Mesendoderm (in vitro differentiated cells): ENCODE measurements at regions not wholly inside any gene's neighbourhood (a gene's known extent, or its start where the extent isn't known, plus 50 kb on each side); places are given as distances from the start of the nearest gene placed in this dataset.

Experiments used
- DNase-seq: peaks from one replicate; pipeline ENCODE4 v3.0.0; 2013
- H2AK5ac ChIP-seq: 2 replicates; pipeline ENCODE4 v1.6.1; 2013; ENCODE audit warnings: low read length, inconsistent platforms
- H2BK120ac ChIP-seq: 2 replicates; pipeline ENCODE4 v1.6.1; 2013; ENCODE audit warnings: low read depth, mild to moderate bottlenecking, low read length, moderate library complexity, mixed read lengths
- H2BK15ac ChIP-seq: replicated peaks from 2 replicates; pipeline ENCODE4 v1.6.1; 2013; ENCODE audit warnings: low read depth, mild to moderate bottlenecking, moderate library complexity
- H2BK5ac ChIP-seq: 2 replicates; pipeline ENCODE4 v1.6.1; 2013; ENCODE audit warnings: low read length, inconsistent platforms
- H3K18ac ChIP-seq: 2 replicates; pipeline ENCODE4 v1.6.1; 2013; ENCODE audit warnings: mild to moderate bottlenecking, low read length, mixed read lengths
- H3K23ac ChIP-seq: one replicate; pipeline ENCODE4 v1.6.1; 2013; ENCODE audit warnings: low read length
- H3K27ac ChIP-seq: 2 replicates; pipeline ENCODE4 v1.5.1; 2013; ENCODE audit warnings: low read depth, mild to moderate bottlenecking, inconsistent platforms, low read length, moderate library complexity
- H3K27me3 ChIP-seq: 2 replicates; pipeline ENCODE4 v1.6.1; 2013; ENCODE audit warnings: low read length, control low read depth, mild to moderate bottlenecking, inconsistent platforms; ENCODE audit not compliant: insufficient read depth, poor library complexity
- H3K36me3 ChIP-seq: 2 replicates; pipeline ENCODE4 v1.6.1; 2013; ENCODE audit warnings: low read length, inconsistent platforms; ENCODE audit not compliant: control insufficient read depth, insufficient read depth
- H3K4ac ChIP-seq: one replicate; pipeline ENCODE4 v1.6.1; 2013; ENCODE audit warnings: low read depth, mild to moderate bottlenecking, low read length, moderate library complexity
- H3K4me1 ChIP-seq: 2 replicates; pipeline ENCODE4 v1.6.1; 2013; ENCODE audit warnings: low read depth, low read length, inconsistent platforms; ENCODE audit not compliant: control insufficient read depth
- H3K4me2 ChIP-seq: 2 replicates; pipeline ENCODE4 v1.6.1; 2013; ENCODE audit warnings: low read length
- H3K4me3 ChIP-seq: 2 replicates; pipeline ENCODE4 v1.5.1; 2013; ENCODE audit warnings: mild to moderate bottlenecking, low read length
- H3K56ac ChIP-seq: one replicate; pipeline ENCODE4 v1.6.1; 2013; ENCODE audit warnings: low read length
- H3K79me1 ChIP-seq: 2 replicates; pipeline ENCODE4 v1.6.1; 2013; ENCODE audit warnings: low read length, inconsistent platforms
- H3K79me2 ChIP-seq: 2 replicates; pipeline ENCODE4 v1.6.1; 2013; ENCODE audit warnings: mild to moderate bottlenecking, low read length; ENCODE audit not compliant: control insufficient read depth, insufficient read depth
- H3K9ac ChIP-seq: 2 replicates; pipeline ENCODE4 v1.6.1; 2013; ENCODE audit warnings: low read length, inconsistent platforms
- H4K5ac ChIP-seq: one replicate; pipeline ENCODE4 v1.6.1; 2013; ENCODE audit warnings: low read length
- H4K8ac ChIP-seq: one replicate; pipeline ENCODE4 v1.6.1; 2013; ENCODE audit warnings: low read depth, mild to moderate bottlenecking, control low read depth, low read length, moderate library complexity
- WGBS: extraction: QIAGEN DNeasy Blood & Tissue Kit; methylation state at CpG from one replicate; pipeline ENCODE4 v1.1.7; 2013; ENCODE audit warnings: low lambda C conversion rate, missing lambda C conversion rate; ENCODE audit not compliant: insufficient coverage; ENCODE audit errors: extremely low coverage; 5-methylcytosine and 5-hydroxymethylcytosine counted together

GRCh38 chr2:216791303-216791702, 68.6 kb downstream of the TNP1 start:
- H4K8ac ChIP-seq, result no peak overlapping the region
- H2BK120ac ChIP-seq, result no peak overlapping the region
- H3K18ac ChIP-seq, result no peak overlapping the region
- H2BK5ac ChIP-seq, result no peak overlapping the region
- H3K27ac ChIP-seq, result no peak overlapping the region
- no peaks in the 10 kb centered on the region for H3K27me3 ChIP-seq
- H3K9ac ChIP-seq, result no peak overlapping the region
- no peaks in the 10 kb centered on the region for H3K79me2 ChIP-seq
- no peaks in the 10 kb centered on the region for H3K36me3 ChIP-seq
- H3K4ac ChIP-seq, result no peak overlapping the region
- no peak overlapping the region for H2BK15ac ChIP-seq
- no peaks in the 10 kb centered on the region for H3K79me1 ChIP-seq
- H2AK5ac ChIP-seq, result no peak overlapping the region
- no peak overlapping the region for H3K4me3 ChIP-seq
- WGBS, result no CpG with 5 or more reads among the region's 2 CpGs
- H4K5ac ChIP-seq, result no peak overlapping the region
- H3K4me2 ChIP-seq, result no peak overlapping the region
- H3K23ac ChIP-seq, result no peak overlapping the region
- H3K4me1 ChIP-seq, result no peaks in the 10 kb centered on the region
- DNase-seq, result no peak
- H3K56ac ChIP-seq, result no peak overlapping the region

GRCh38 chr2:216789081-216789480, 70.8 kb downstream of the TNP1 start:
- no peak overlapping the region for H4K5ac ChIP-seq
- H2BK15ac ChIP-seq, result no peak overlapping the region
- H2AK5ac ChIP-seq, result no peak overlapping the region
- H4K8ac ChIP-seq, result no peak overlapping the region
- H3K18ac ChIP-seq, result no peak overlapping the region
- WGBS, result no CpG with 5 or more reads among the region's 5 CpGs
- H3K79me2 ChIP-seq, result no peaks in the 10 kb centered on the region
- no peaks in the 10 kb centered on the region for H3K4me1 ChIP-seq
- no peak overlapping the region for H3K23ac ChIP-seq
- H2BK5ac ChIP-seq, result no peak overlapping the region
- H3K27me3 ChIP-seq, result no peaks in the 10 kb centered on the region
- H3K4ac ChIP-seq, result no peak overlapping the region
- no peaks in the 10 kb centered on the region for H3K36me3 ChIP-seq
- no peak overlapping the region for H3K27ac ChIP-seq
- no peak for DNase-seq
- H3K4me3 ChIP-seq, result no peak overlapping the region
- no peaks in the 10 kb centered on the region for H3K79me1 ChIP-seq
- H2BK120ac ChIP-seq, result no peak overlapping the region
- H3K9ac ChIP-seq, result no peak overlapping the region
- no peak overlapping the region for H3K56ac ChIP-seq
- H3K4me2 ChIP-seq, result no peak overlapping the region

GRCh38 chr2:216787851-216788540, 71.9 kb downstream of the TNP1 start:
- H4K5ac ChIP-seq, result no peak overlapping the region
- H3K79me2 ChIP-seq, result no peaks in the 10 kb centered on the region
- H3K56ac ChIP-seq, result no peak overlapping the region
- no CpG with 5 or more reads among the region's 7 CpGs for WGBS
- no peaks in the 10 kb centered on the region for H3K36me3 ChIP-seq
- no peak overlapping the region for H2BK15ac ChIP-seq
- no peak overlapping the region for H2AK5ac ChIP-seq
- no peak overlapping the region for H2BK120ac ChIP-seq
- H3K79me1 ChIP-seq, result no peaks in the 10 kb centered on the region
- no peak overlapping the region for H3K4me3 ChIP-seq
- no peak overlapping the region for H3K27ac ChIP-seq
- H3K4ac ChIP-seq, result no peak overlapping the region
- H3K4me2 ChIP-seq, result no peak overlapping the region
- H2BK5ac ChIP-seq, result no peak overlapping the region
- H3K9ac ChIP-seq, result no peak overlapping the region
- no peaks in the 10 kb centered on the region for H3K27me3 ChIP-seq
- DNase-seq, result no peak
- H3K4me1 ChIP-seq, result no peaks in the 10 kb centered on the region
- no peak overlapping the region for H3K23ac ChIP-seq
- no peak overlapping the region for H3K18ac ChIP-seq
- H4K8ac ChIP-seq, result no peak overlapping the region

GRCh38 chr2:216786676-216787075, 73.2 kb downstream of the TNP1 start:
- no peak overlapping the region for H2AK5ac ChIP-seq
- H3K27ac ChIP-seq, result no peak overlapping the region
- H3K4ac ChIP-seq, result no peak overlapping the region
- no peak overlapping the region for H4K8ac ChIP-seq
- H3K27me3 ChIP-seq, result no peaks in the 10 kb centered on the region
- H2BK120ac ChIP-seq, result no peak overlapping the region
- H3K36me3 ChIP-seq, result no peaks in the 10 kb centered on the region
- H3K18ac ChIP-seq, result no peak overlapping the region
- no peak for DNase-seq
- no peaks in the 10 kb centered on the region for H3K4me1 ChIP-seq
- no peaks in the 10 kb centered on the region for H3K79me1 ChIP-seq
- no peak overlapping the region for H3K9ac ChIP-seq
- no peak overlapping the region for H3K56ac ChIP-seq
- no peak overlapping the region for H4K5ac ChIP-seq
- no CpG with 5 or more reads among the region's 9 CpGs for WGBS
- no peak overlapping the region for H3K4me2 ChIP-seq
- H3K4me3 ChIP-seq, result no peak overlapping the region
- H2BK5ac ChIP-seq, result no peak overlapping the region
- no peaks in the 10 kb centered on the region for H3K79me2 ChIP-seq
- H3K23ac ChIP-seq, result no peak overlapping the region
- no peak overlapping the region for H2BK15ac ChIP-seq

- Histone ChIP-seq H4K5ac (no peak overlapping the region), H3K79me2 (no peaks in the 10 kb centered on the region)
- WGBS, result no CpG with 5 or more reads among the region's 3 CpGs
These were observed 75.4 kb downstream of the TNP1 start for GRCh38 chr2:216784456-216784855.

GRCh38 chr2:216781709-216782108, 78.2 kb downstream of the TNP1 start:
- Histone ChIP-seq H3K56ac (no peak overlapping the region), H2BK15ac (no peak overlapping the region), H4K8ac (no peak overlapping the region), H3K9ac (no peak overlapping the region), H3K18ac (no peak overlapping the region), H3K23ac (no peak overlapping the region), H3K4me1 (no peaks in the 10 kb centered on the region), H4K5ac (no peak overlapping the region), H3K27ac (no peak overlapping the region), H2BK5ac (no peak overlapping the region), H3K4me3 (no peak overlapping the region), H2AK5ac (no peak overlapping the region), H3K4ac (no peak overlapping the region), H3K27me3 (no peaks in the 10 kb centered on the region), H3K79me1 (no peaks in the 10 kb centered on the region), H3K4me2 (no peak overlapping the region), H3K79me2 (no peaks in the 10 kb centered on the region), H3K36me3 (no peaks in the 10 kb centered on the region), H2BK120ac (no peak overlapping the region)
- DNase-seq, result no peak
- no CpG with 5 or more reads among the region's 4 CpGs for WGBS

More at GRCh38 chr2:216784456-216784855, 75.4 kb downstream of the TNP1 start:
- no peak overlapping the region for H3K18ac ChIP-seq
- no peaks in the 10 kb centered on the region for H3K36me3 ChIP-seq
- H2BK120ac ChIP-seq, result no peak overlapping the region
- no peak overlapping the region for H2BK5ac ChIP-seq
- H3K4me2 ChIP-seq, result no peak overlapping the region
- no peak overlapping the region for H3K56ac ChIP-seq
- H2AK5ac ChIP-seq, result no peak overlapping the region
- no peaks in the 10 kb centered on the region for H3K79me1 ChIP-seq
- no peak overlapping the region for H3K4ac ChIP-seq
- H3K4me1 ChIP-seq, result no peaks in the 10 kb centered on the region
- H3K27me3 ChIP-seq, result no peaks in the 10 kb centered on the region
- H2BK15ac ChIP-seq, result no peak overlapping the region
- no peak overlapping the region for H3K9ac ChIP-seq
- no peak overlapping the region for H3K27ac ChIP-seq
- no peak overlapping the region for H4K8ac ChIP-seq
- H3K23ac ChIP-seq, result no peak overlapping the region
- no peak for DNase-seq
- no peak overlapping the region for H3K4me3 ChIP-seq
